Fibroblast of lung (primary cell): ENCODE measurements at regions not wholly inside any gene's neighbourhood (a gene's known extent, or its start where the extent isn't known, plus 50 kb on each side); places are given as distances from the start of the nearest gene placed in this dataset.

Source experiments
- CTCF ChIP-seq, 2 donors: IDR thresholded peaks in 1 of 2; conservative IDR thresholded peaks in 1 of 2; 1 replicate in 1 of 2; 2 replicates in 1 of 2; pipeline ENCODE4 v1.5.1; 2011 to 2012; ENCODE audit warnings: low read length in 2 of 2, control low read depth in 1 of 2, inconsistent platforms in 1 of 2, low read depth in 1 of 2, mild to moderate bottlenecking in 1 of 2
- EZH2 ChIP-seq: IDR thresholded peaks from 2 replicates; pipeline ENCODE4 v1.5.1; 2012; ENCODE audit warnings: low read length, control low read depth, mild to moderate bottlenecking; ENCODE audit errors: missing control alignments

DNA sequence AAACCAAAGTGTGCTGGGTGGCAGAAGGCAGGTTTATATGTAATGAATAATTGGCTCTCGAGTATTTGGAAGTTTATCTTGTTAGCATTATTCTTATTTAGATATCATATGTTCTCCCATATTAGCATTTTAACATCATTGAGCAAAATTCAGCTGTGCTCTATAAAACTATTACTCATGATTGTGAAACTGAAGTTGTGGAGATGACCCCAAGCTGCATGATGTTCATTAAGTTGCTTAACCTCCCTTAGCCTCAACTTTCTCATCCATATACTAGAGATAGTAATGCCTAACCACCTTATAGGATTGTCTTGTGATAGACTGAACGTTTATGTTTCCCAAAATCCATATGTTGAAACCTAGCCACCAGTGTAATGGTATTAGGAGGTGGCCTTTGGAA, 346.3 kb downstream of the SATB2 start:
- no peak for TF ChIP-seq CTCF (conservative IDR thresholded peaks at IDR 0.05 in 1 of 2, IDR thresholded peaks at IDR 0.05 in 1 of 2; ENCODE audit: low read depth in 1 of 2, low read length in 2 of 2)
- no peak for TF ChIP-seq EZH2
